ENCODE measurements at regions not wholly inside any gene's neighbourhood (a gene's known extent, or its start where the extent isn't known, plus 50 kb on each side); places are given as distances from the start of the nearest gene placed in this dataset.

DNA sequence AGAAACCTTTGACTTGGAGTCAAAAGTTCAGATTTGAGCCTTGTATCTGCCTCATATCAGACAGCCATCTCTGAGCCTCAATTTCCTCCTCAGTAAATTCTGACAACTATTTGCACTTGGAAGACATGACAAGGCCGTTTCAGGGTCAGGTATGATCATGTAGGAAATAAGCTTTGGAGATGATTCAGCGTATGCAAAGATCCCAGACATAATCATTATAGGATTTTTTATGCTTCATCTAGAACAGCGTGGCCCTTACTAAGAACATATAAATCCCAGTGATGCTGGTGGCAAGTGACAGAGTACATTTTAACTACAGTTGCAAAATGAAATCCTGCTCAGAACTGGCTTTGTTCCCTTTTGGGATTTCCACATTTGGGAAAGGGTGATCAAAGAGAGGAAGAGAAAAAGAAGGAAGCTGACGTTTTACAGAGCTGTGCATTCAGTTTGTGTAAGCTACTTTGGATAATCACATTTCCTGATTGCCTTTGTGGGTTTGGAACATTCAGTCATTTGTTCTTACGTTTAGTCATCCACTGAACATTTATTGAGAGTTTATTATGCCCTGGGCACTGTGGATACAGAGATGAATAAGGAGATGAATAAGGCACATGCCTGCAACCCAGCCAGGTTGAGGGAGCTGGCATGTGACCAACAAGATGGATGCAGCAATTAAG, 81.9 kb upstream of the HEPHL1 start:
- TF ChIP-seq, protein P1, sequence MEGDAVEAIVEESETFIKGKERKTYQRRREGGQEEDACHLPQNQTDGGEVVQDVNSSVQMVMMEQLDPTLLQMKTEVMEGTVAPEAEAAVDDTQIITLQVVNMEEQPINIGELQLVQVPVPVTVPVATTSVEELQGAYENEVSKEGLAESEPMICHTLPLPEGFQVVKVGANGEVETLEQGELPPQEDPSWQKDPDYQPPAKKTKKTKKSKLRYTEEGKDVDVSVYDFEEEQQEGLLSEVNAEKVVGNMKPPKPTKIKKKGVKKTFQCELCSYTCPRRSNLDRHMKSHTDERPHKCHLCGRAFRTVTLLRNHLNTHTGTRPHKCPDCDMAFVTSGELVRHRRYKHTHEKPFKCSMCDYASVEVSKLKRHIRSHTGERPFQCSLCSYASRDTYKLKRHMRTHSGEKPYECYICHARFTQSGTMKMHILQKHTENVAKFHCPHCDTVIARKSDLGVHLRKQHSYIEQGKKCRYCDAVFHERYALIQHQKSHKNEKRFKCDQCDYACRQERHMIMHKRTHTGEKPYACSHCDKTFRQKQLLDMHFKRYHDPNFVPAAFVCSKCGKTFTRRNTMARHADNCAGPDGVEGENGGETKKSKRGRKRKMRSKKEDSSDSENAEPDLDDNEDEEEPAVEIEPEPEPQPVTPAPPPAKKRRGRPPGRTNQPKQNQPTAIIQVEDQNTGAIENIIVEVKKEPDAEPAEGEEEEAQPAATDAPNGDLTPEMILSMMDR (IDR thresholded peaks at IDR 0.05) = no peak
- TF ChIP-seq EZH2 (IDR thresholded peaks at IDR 0.05) = no peak
